ENCODE measurements at regions not wholly inside any gene's neighbourhood (a gene's known extent, or its start where the extent isn't known, plus 50 kb on each side); places are given as distances from the start of the nearest gene placed in this dataset.
"Not testable (repeated sequence)": the region's sequence is repeated elsewhere in the genome, so short reads cannot be mapped to it uniquely, and the experiment has no call there.

GRCh38 chr7:93697901-93698300, 123.4 kb upstream of the CALCR start:
- no peak overlapping the region for H3K4me3 Mint-ChIP-seq
- no peaks in the 10 kb centered on the region for H3K4me1 Mint-ChIP-seq (ENCODE audit: low read depth)
- intact Hi-C loops (cut with micrococcal nuclease): no loop called here
- ChIA-PET CTCF (no interaction called here), POLR2A (no interaction called here)
- H3K36me3 Mint-ChIP-seq: no peaks in the 10 kb centered on the region
- H3K27me3 Mint-ChIP-seq: no peaks in the 10 kb centered on the region
- no peak overlapping the region for H3K27ac Mint-ChIP-seq
- no peak for DNase-seq
- no peaks in the 10 kb centered on the region for H3K9me3 Mint-ChIP-seq

DNA sequence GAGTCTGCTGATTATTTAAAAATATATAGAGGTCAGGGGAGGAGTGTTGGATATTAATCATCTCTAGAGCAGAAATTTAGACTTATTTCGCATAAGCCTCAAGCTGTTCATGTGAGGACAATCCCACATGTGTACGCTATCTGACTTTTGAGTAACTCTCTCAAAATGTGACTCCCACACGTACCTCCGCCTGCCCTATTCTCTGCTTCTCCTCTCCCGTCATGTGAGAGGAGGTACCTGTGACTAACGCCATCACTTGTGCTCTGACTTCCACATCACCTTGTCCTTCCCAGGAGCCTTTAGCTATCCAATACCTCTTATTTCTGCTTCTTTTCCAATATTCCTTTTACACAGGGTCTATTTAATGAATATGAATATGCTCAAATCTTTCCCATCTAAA, 119.3 kb upstream of the CALCR start:
- DNase-seq: no peak
- Mint-ChIP-seq H3K4me1 (ENCODE audit: low read depth) (no peaks in the 10 kb centered on the region), H3K4me3 (no peak overlapping the region), H3K36me3 (no peaks in the 10 kb centered on the region), H3K27ac (no peak overlapping the region), H3K9me3 (no peaks in the 10 kb centered on the region), H3K27me3 (no peaks in the 10 kb centered on the region)
- POLR2A ChIA-PET: no interaction called here
- CTCF ChIA-PET: no interaction called here
- intact Hi-C loops (cut with micrococcal nuclease): no loop called here

DNA sequence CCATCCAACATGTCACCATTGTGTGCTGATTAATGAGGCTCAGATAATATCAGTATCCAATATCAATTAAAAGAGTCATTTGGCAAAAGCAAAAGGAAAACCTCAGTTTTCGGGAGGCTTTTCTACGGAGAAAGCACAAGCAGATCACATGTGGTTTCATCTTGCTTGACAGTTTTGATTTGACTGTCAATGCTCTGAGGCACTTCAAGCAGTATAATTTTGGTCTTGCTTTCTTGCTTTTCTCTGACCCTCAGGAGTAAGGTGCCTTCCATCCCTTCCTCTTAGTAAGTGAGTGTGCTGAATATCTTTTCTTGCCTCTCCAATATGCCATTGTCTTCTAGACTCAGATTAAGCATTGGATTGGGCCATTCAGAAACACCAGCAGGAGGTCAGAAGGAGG, 115.5 kb upstream of the CALCR start:
- H3K36me3 Mint-ChIP-seq: no peaks in the 10 kb centered on the region
- no peaks in the 10 kb centered on the region for H3K4me1 Mint-ChIP-seq (ENCODE audit: low read depth)
- H3K9me3 Mint-ChIP-seq: no peaks in the 10 kb centered on the region
- ChIA-PET POLR2A (no interaction called here), CTCF (no interaction called here)
- intact Hi-C loops (cut with micrococcal nuclease): no loop called here
- no peak for DNase-seq
- no peak overlapping the region for H3K4me3 Mint-ChIP-seq
- H3K27ac Mint-ChIP-seq: no peak overlapping the region
- H3K27me3 Mint-ChIP-seq: no peaks in the 10 kb centered on the region

GRCh38 chr7:93678185-93678584, 103.7 kb upstream of the CALCR start:
- intact Hi-C loops (cut with micrococcal nuclease): no loop called here
- CTCF ChIA-PET: no interaction called here

DNA sequence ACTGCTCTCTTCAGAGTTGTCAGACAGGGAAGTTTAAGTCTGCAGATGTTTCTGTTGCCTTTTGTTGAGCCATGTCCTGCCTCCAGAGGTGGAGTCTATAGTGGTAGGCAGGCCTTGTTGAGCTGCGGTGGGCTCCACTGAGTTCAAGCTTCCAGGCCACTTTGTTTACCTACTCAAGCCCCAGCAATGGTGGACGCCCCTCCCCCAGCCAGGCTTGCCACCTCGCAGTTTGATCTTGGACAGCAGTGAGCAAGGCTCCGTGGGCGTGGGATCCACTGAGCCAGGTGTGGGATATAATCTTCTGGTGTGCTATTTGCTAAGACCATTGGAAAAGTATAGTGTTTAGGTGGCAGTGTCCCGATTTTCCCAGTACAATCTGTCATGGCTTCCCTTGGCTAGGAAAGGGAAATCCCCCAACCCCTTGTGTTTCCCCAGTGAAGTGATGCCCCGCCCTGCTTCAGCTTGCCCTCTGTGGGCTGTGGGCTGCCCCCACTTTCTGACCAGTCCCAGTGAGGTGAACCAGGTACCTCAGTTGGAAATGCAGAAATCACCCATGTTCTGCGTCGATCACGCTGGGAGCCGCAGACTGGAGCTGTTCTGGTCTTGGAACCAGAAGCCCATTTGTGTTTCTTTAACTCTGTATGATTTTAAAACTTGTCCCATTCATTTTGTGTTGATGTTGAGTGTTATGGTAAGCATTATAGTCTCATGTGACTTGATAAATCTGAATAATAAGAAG, 89.2 kb upstream of the CALCR start:
- Mint-ChIP-seq H3K4me1 (ENCODE audit: low read depth) (no peaks in the 10 kb centered on the region), H3K4me3 (no peak overlapping the region), H3K27me3 (no peaks in the 10 kb centered on the region), H3K27ac (no peak overlapping the region), H3K36me3 (no peaks in the 10 kb centered on the region), H3K9me3 (no peaks in the 10 kb centered on the region)
- CTCF ChIA-PET: no interaction called here
- no peak for DNase-seq
- intact Hi-C loops (cut with micrococcal nuclease): no loop called here
- POLR2A ChIA-PET: no interaction called here

More at GRCh38 chr7:93678185-93678584, 103.7 kb upstream of the CALCR start:
- Mint-ChIP-seq H3K4me1 (ENCODE audit: low read depth) (no peaks in the 10 kb centered on the region), H3K36me3 (no peaks in the 10 kb centered on the region), H3K27me3 (no peaks in the 10 kb centered on the region), H3K4me3 (no peak overlapping the region), H3K27ac (no peak overlapping the region), H3K9me3 (peaks cover 5% of the 10 kb centered on the region)
- POLR2A ChIA-PET: no interaction called here
- DNase-seq: no peak

- intact Hi-C loops (cut with micrococcal nuclease); H3K4me3 Mint-ChIP-seq; H3K27me3 Mint-ChIP-seq; H3K27ac Mint-ChIP-seq; POLR2A ChIA-PET; CTCF ChIA-PET; H3K9me3 Mint-ChIP-seq; H3K4me1 Mint-ChIP-seq (ENCODE audit: low read depth); DNase-seq; H3K36me3 Mint-ChIP-seq: not testable (repeated sequence)
Observed at GRCh38 chr7:93658163-93658562, 83.6 kb upstream of the CALCR start.

DNA sequence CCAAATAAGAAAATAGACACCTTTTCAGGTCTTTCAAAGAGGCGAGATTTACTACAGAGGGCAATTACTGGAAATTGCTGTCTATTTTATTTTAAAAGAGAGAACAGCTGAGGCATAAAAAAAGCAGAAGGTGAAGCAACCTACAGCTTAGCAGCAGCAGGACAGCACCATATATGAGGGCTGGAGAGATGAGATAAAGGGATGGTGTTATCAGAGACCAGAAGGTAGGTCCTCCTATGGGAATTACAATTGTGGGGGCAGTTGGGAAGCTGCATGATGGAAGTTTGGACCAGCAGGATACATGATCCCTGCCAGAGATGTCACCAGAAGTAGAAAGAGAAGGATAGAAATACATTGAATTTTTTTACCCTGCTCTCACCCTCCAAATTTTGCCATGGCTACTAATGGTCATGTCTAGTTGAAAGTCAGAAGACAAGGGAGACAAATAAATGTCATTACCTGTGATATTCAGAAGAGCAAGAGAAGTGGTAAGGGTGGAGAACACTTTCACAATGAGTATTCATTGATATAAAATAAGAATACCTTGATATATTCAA, 77.2 kb upstream of the CALCR start:
- no peak for DNase-seq
- intact Hi-C loops (cut with micrococcal nuclease): no loop called here
- Mint-ChIP-seq H3K27me3 (no peaks in the 10 kb centered on the region), H3K4me3 (no peak overlapping the region), H3K27ac (no peak overlapping the region), H3K4me1 (ENCODE audit: low read depth) (no peaks in the 10 kb centered on the region), H3K36me3 (no peaks in the 10 kb centered on the region), H3K9me3 (no peaks in the 10 kb centered on the region)
- CTCF ChIA-PET: no interaction called here
- POLR2A ChIA-PET: no interaction called here

GRCh38 chr7:93646538-93646937, 72.0 kb upstream of the CALCR start:
- Mint-ChIP-seq H3K27ac (no peak overlapping the region), H3K4me1 (ENCODE audit: low read depth) (no peaks in the 10 kb centered on the region), H3K27me3 (no peaks in the 10 kb centered on the region), H3K4me3 (no peak overlapping the region), H3K9me3 (no peaks in the 10 kb centered on the region), H3K36me3 (no peaks in the 10 kb centered on the region)
- POLR2A ChIA-PET: no interaction called here
- intact Hi-C loops (cut with micrococcal nuclease): no loop called here
- CTCF ChIA-PET: no interaction called here
- DNase-seq: no peak

- Mint-ChIP-seq H3K36me3 (no peaks in the 10 kb centered on the region), H3K4me1 (ENCODE audit: low read depth) (no peaks in the 10 kb centered on the region), H3K4me3 (no peak overlapping the region), H3K27ac (no peak overlapping the region), H3K9me3 (no peaks in the 10 kb centered on the region), H3K27me3 (no peaks in the 10 kb centered on the region)
- intact Hi-C loops (cut with micrococcal nuclease): no loop called here
- no peak for DNase-seq
- ChIA-PET CTCF (no interaction called here), POLR2A (no interaction called here)
Observed at GRCh38 chr7:93636276-93636675, 61.8 kb upstream of the CALCR start.

DNA sequence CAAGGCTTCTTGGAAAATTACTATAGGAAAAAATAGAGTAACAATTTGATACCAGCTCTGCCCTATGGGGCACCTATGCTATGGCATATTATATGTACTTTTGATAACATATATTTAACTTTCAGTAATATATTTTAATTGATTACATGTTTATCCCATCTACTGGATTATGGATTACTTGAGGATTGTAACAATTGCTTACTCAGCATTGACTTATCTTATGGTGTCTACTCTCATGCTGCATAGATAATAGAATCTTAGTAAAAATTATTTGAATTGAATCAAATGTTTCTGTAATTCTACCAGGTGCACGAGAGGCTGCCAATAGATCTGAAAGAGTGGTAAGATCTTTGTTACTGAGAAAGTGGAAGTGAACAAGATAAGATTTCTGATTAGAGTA, 57.8 kb upstream of the CALCR start:
- CTCF ChIA-PET: interaction anchor here (0.6 to 1.1 kb wide), 2 partner anchors 11 to 40 kb away, joined by 3 to 5 read pairs; no protein-coding TSS in a partner anchor
- Mint-ChIP-seq H3K4me3 (no peak overlapping the region), H3K9me3 (no peaks in the 10 kb centered on the region), H3K27ac (no peak overlapping the region), H3K36me3 (no peaks in the 10 kb centered on the region), H3K4me1 (ENCODE audit: low read depth) (no peaks in the 10 kb centered on the region), H3K27me3 (no peaks in the 10 kb centered on the region)
- intact Hi-C loops (cut with micrococcal nuclease): no loop called here
- DNase-seq: no peak
- POLR2A ChIA-PET: no interaction called here

- intact Hi-C loops (cut with micrococcal nuclease): no loop called here
- POLR2A ChIA-PET: no interaction called here
- no peaks in the 10 kb centered on the region for H3K4me1 Mint-ChIP-seq (ENCODE audit: low read depth)
- no peak overlapping the region for H3K27ac Mint-ChIP-seq
- CTCF ChIA-PET: no interaction called here
- H3K27me3 Mint-ChIP-seq: no peaks in the 10 kb centered on the region
- no peak overlapping the region for H3K4me3 Mint-ChIP-seq
- no peaks in the 10 kb centered on the region for H3K9me3 Mint-ChIP-seq
- no peaks in the 10 kb centered on the region for H3K36me3 Mint-ChIP-seq
- no peak for DNase-seq
Observed at GRCh38 chr7:93629291-93629801, 54.8 kb upstream of the CALCR start.

GRCh38 chr7:93626869-93627268, 52.3 kb upstream of the CALCR start:
- no peak overlapping the region for H3K4me3 Mint-ChIP-seq
- H3K27me3 Mint-ChIP-seq: no peaks in the 10 kb centered on the region
- no peak for DNase-seq

More at GRCh38 chr7:93626869-93627268, 52.3 kb upstream of the CALCR start:
- Mint-ChIP-seq H3K4me1 (ENCODE audit: low read depth) (no peaks in the 10 kb centered on the region), H3K36me3 (no peaks in the 10 kb centered on the region), H3K9me3 (no peaks in the 10 kb centered on the region), H3K27ac (no peak overlapping the region)
- POLR2A ChIA-PET: no interaction called here
- intact Hi-C loops (cut with micrococcal nuclease): no loop called here
- CTCF ChIA-PET: no interaction called here

All from activated CD4-positive, alpha-beta memory T cell treated with anti-CD3 and anti-CD28 coated beads for 36 hours (primary cell).